Gastroesophageal sphincter (tissue), 4 donors: ENCODE measurements at regions not wholly inside any gene's neighbourhood (a gene's known extent, or its start where the extent isn't known, plus 50 kb on each side); places are given as distances from the start of the nearest gene placed in this dataset.

Experiments
- ATAC-seq: fragments of 150-250 bp; one replicate; pipeline ENCODE4 v1.9.1; 2016; ENCODE audit warnings: mild to moderate bottlenecking, moderate library complexity
- H3K27ac ChIP-seq, 4 donors: fragments of 200-600 bp; sonication (generic) in 3 of 4; 1 replicate in 3 of 4; 2 replicates in 1 of 4; pipeline ENCODE4 v1.5.1; 2016 to 2019
- H3K27me3 ChIP-seq: fragments of 200-600 bp; sonication (generic); one replicate; pipeline ENCODE4 v1.5.1; 2019
- H3K36me3 ChIP-seq, 2 donors: fragments of 200-600 bp; sonication (generic); one replicate each; pipeline ENCODE4 v1.5.1; 2019; ENCODE audit warnings: control low read depth in 1 of 2
- H3K4me1 ChIP-seq, 3 donors: fragments of 200-600 bp; sonication (generic); 1 replicate in 2 of 3; 2 replicates in 1 of 3; pipeline ENCODE4 v1.5.1; 2016 to 2019; ENCODE audit warnings: control low read depth in 2 of 3
- H3K4me3 ChIP-seq, 2 donors: fragments of 200-600 bp; sonication (generic); one replicate each; pipeline ENCODE4 v1.5.1; 2019; ENCODE audit warnings: mild to moderate bottlenecking in 1 of 2, moderate library complexity in 1 of 2
- H3K9me3 ChIP-seq, 3 donors: fragments of 200-600 bp; sonication (generic); one replicate each; pipeline ENCODE4 v1.5.1; 2017 to 2019; ENCODE audit warnings: control low read depth in 2 of 3
- CTCF ChIP-seq, 4 experiments: fragments of 200-600 bp in 2 of 4; fragments of 450-650 bp in 2 of 4; sonication (generic) in 1 of 4; IDR thresholded peaks; one replicate each; pipeline ENCODE4 v1.5.1; 2017 to 2019; ENCODE audit warnings: antibody characterized with exemption in 4 of 4, mild to moderate bottlenecking in 2 of 4, moderate library complexity in 2 of 4
- EP300 ChIP-seq: sonication (generic); formaldehyde crosslinking; IDR thresholded peaks from one replicate; pipeline ENCODE4 v1.6.1; 2017; ENCODE audit warnings: antibody characterized with exemption, mild to moderate bottlenecking
- POLR2A ChIP-seq, 2 donors: fragments of 450-650 bp; IDR thresholded peaks; one replicate each; pipeline ENCODE4 v1.6.1; 2017; ENCODE audit warnings: antibody characterized with exemption in 2 of 2, mild to moderate bottlenecking in 2 of 2, moderate library complexity in 1 of 2
- POLR2AphosphoS5 ChIP-seq: sonication (generic); formaldehyde crosslinking; IDR thresholded peaks from one replicate; pipeline ENCODE4 v1.6.1; 2017; ENCODE audit warnings: antibody characterized with exemption
- WGBS, 2 donors: methylation state at CpG; one replicate each; pipeline ENCODE4 v1.1.5; 2018; ENCODE audit warnings: low coverage in 1 of 2; 5-methylcytosine and 5-hydroxymethylcytosine counted together

- no peak overlapping the region for H3K4me3 ChIP-seq
- 70 to 80% methylated on average over 1 to 2 of the region's 2 CpGs for WGBS, 2 donors
- H3K27me3 ChIP-seq: peaks cover 17% of the 10 kb centered on the region
- no peak for TF ChIP-seq POLR2A (IDR thresholded peaks at IDR 0.05)
- TF ChIP-seq POLR2AphosphoS5: no peak
- TF ChIP-seq CTCF (IDR thresholded peaks at IDR 0.05): no peak
- no peak for TF ChIP-seq EP300
- H3K4me1 ChIP-seq: peaks cover 0 to 12% (median 3%) of the 10 kb centered on the region in 3 donors
- no peaks in the 10 kb centered on the region for H3K9me3 ChIP-seq
- H3K36me3 ChIP-seq: no peaks in the 10 kb centered on the region
- no peak overlapping the region for H3K27ac ChIP-seq
- no peak for ATAC-seq
These were observed 564.9 kb upstream of the MGMT start for GRCh38 chr10:128902031-128902710.

DNA sequence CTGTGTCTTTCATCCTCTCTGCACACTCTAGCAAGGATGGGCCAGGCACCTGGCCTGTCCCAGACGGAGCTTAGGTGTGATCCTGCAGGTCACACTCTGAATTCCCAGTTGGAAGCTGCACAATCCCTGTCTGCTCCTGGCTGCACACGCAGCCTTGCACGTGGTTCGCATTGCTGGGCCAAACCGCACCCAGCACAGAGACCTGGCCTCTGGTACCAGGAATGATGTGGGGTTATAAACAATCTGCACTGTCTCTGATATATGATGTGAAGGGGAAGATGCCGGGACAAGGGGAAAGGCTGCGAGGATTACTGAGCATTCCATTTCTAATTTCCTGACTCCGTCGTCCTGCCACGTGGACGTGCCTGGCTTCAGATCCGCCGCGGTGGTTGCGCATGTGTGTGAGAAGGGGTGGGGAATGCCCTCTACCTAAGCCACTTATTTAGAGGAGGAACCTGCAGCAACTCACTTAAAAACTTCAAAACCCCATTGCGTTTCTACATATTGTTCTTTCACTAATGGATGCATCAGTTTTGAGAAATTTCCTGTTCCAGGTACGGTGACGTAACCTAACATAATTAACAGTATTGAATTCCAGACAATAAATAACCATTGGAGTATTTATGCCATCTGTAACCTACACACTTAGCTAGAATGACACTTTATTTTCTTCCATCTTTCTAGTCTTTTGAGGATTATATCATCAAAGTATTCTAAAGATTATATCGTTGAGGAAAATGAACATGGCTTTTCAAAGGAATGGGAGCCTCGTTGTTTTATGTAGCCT lies 559.7 kb upstream of the MGMT start:
- Histone ChIP-seq H3K4me3 (no peak overlapping the region), H3K36me3 (no peaks in the 10 kb centered on the region), H3K27me3 (peaks cover 5% of the 10 kb centered on the region), H3K4me1 (no peaks in the 10 kb centered on the region), H3K27ac (no peak overlapping the region), H3K9me3 (no peaks in the 10 kb centered on the region)
- 57 to 73% methylated on average over 11 to 18 of the region's 20 CpGs for WGBS, 2 donors
- peak; percentile 66 for ATAC-seq
- TF ChIP-seq POLR2AphosphoS5: no peak
- TF ChIP-seq POLR2A (IDR thresholded peaks at IDR 0.05): no peak
- no peak for TF ChIP-seq CTCF (IDR thresholded peaks at IDR 0.05)
- no peak for TF ChIP-seq EP300

DNA sequence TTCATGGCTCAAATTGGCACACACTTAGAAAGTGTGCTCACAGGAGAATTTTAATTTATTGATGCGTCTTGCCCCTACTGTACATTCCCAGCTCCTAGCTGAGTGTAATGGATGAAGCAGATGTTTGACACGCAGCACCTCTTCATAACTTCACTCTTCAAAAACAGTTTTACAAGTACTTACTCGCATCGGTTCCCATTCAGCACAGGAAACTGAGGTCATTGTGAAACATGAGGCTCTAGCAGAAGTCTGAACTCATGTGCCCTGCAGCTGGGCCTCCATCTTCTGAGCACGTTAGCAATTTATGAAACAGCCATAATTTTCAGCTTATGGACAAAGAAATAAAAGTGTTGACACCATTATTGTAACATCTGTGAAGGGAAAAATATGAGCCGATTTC lies 558.9 kb upstream of the MGMT start:
- H3K4me3 ChIP-seq: no peak overlapping the region
- no peak overlapping the region for H3K27ac ChIP-seq
- no peaks in the 10 kb centered on the region for H3K36me3 ChIP-seq
- H3K9me3 ChIP-seq: no peaks in the 10 kb centered on the region
- peaks cover 5% of the 10 kb centered on the region for H3K27me3 ChIP-seq
- 37 to 47% methylated on average over 5 to 6 of the region's 6 CpGs for WGBS, 2 donors
- ATAC-seq: no peak
- no peaks in the 10 kb centered on the region for H3K4me1 ChIP-seq
- TF ChIP-seq CTCF (IDR thresholded peaks at IDR 0.05): no peak
- TF ChIP-seq POLR2AphosphoS5: no peak
- no peak for TF ChIP-seq POLR2A (IDR thresholded peaks at IDR 0.05)
- TF ChIP-seq EP300: no peak

DNA sequence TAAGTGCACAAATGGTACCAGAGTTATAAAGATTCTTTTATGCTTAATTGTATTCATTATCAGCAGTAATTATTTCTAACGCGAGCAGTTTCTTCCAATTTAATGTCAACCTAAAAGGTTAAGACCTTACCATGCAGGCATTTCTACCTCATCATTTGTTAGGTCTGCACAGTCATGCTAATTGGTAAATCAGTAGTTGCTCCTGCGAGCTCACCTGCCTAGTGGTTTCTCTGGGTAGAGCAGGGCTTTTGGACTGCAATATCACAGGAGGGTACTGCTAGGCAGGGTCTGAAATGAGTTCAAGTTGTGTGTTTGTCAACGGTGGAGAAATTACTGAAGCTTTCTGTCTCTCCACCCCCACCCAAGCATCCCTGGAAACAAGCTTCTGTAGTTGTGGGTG lies 558.5 kb upstream of the MGMT start:
- H3K4me3 ChIP-seq: no peak overlapping the region
- TF ChIP-seq POLR2AphosphoS5 (no peak), POLR2A (IDR thresholded peaks at IDR 0.05) (no peak), EP300 (no peak), CTCF (IDR thresholded peaks at IDR 0.05) (no peak)
- 59 to 68% methylated on average over 3 to 4 of the region's 4 CpGs for WGBS, 2 donors

More for the DNA sequence above, 558.5 kb upstream of the MGMT start:
- Histone ChIP-seq H3K27me3 (peaks cover 5% of the 10 kb centered on the region), H3K36me3 (no peaks in the 10 kb centered on the region), H3K9me3 (no peaks in the 10 kb centered on the region), H3K4me1 (no peaks in the 10 kb centered on the region), H3K27ac (no peak overlapping the region)
- ATAC-seq: no peak
